Renal cortex interstitium (tissue), 11 donors: ENCODE measurements at regions not wholly inside any gene's neighbourhood (a gene's known extent, or its start where the extent isn't known, plus 50 kb on each side); places are given as distances from the start of the nearest gene placed in this dataset.
"Not testable (repeated sequence)": the region's sequence is repeated elsewhere in the genome, so short reads cannot be mapped to it uniquely, and the experiment has no call there.

ENCODE experiments used
- DNase-seq, 11 donors: peaks; one replicate each; pipeline ENCODE4 v3.0.0-alpha.2; 2013; ENCODE audit warnings: low read depth in 9 of 11, low spot score in 4 of 11; ENCODE audit errors: extremely low read depth in 1 of 11

DNA sequence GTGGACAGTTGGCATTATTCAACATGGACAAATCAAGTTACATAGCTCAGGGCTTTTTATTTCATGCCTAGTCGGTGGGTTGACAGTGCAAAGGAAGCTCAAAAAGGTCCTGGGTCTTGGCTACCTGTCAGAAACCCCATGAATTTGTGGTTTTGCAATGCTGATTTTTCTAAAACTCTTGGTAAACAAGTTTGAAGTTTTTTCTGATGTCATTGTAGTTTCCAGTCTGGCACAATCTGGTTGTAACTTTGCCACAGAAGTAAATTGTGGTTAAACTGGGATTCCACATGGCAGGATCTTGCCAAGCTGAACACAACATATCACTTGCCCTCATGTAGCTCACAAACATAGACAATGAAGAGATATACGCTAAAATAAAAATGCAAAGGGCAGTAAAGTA lies 100.8 kb downstream of the EHF start:
- no peak for DNase-seq

DNA sequence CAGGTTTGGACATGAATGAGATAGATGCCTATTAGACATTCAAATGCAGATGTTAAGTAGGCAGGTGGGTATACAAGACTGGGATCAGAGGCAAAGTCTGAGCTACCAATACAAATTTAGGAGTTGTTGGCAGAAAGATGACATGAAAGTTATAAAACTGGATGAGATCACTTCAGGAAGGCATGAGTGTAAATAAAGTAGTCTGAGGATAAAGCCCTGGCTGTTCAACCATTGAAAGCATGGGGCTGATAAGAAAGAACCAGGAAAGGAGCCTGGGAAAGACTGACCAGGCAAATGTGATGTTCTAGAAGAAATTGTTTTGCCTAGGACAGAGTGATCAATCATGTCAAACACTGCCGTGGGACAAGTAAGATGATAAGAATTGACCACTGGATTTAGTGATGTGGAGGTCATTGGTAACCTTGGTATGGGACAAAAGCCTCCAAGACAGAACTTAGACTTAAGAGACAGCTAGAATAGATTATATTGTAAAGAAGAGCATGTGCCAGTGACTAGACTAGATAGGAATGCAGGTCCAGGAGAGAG lies 98.5 kb downstream of the EHF start:
- no peak for DNase-seq

DNA sequence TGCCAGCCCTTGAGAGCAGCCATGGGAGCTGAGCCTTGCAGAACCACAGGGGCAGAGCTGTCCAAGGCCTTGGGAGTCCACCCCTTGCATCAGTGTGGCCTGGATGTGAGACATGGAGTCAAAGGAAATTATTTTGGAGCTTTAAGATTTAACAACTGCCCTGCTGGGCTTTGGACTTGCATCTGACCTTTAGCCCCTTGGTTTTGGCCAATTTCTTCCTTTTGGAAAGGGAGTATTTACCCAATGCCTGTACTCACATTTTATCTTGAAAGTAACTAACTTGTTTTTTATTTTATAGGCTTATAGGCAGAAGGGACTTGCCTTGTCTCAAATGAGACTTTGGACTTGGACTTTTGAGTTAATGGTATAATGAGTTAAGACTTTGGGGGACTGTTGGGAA lies 92.7 kb downstream of the EHF start:
- not testable (repeated sequence) for DNase-seq
